GM18520 (cell line): ENCODE measurements at regions not wholly inside any gene's neighbourhood (a gene's known extent, or its start where the extent isn't known, plus 50 kb on each side); places are given as distances from the start of the nearest gene placed in this dataset.

Experiments
- ATAC-seq: cut with Tn5 transposase; IDR thresholded peaks from one replicate; pipeline ENCODE4 v1.9.1; 2021; ENCODE audit not compliant: unreplicated experiment

DNA sequence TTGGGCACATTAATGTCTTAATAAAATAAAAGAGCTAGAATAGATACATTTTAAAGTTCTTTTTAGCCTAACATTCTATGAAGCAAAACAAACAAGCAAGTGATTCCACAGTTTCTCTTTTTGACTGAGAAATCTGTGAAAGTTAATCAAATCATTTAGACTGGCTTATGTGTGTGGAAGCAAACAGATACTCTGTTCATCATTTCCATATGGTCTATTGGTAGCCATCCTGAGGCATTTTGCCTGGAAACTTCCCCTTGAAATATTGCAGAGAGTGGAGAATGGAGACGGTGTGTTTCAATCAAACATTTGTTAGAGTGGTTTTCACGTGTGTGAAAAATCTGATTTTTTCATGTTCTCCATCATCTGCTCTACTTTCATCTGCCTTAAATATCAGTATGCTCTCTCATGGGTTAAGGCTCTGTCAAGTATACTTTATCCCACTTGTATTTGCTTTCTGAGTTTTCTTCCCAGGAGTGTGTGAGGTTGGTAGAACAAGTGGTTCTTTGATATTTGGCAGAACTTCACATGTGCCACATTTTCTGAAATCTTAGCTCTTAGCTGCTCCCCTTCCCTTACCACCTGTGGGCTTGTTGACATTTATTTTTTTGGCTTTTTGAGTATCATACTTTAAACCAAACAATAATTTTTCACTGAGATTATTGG lies 139.1 kb upstream of the PTGFR start:
- ATAC-seq, result no peak

DNA sequence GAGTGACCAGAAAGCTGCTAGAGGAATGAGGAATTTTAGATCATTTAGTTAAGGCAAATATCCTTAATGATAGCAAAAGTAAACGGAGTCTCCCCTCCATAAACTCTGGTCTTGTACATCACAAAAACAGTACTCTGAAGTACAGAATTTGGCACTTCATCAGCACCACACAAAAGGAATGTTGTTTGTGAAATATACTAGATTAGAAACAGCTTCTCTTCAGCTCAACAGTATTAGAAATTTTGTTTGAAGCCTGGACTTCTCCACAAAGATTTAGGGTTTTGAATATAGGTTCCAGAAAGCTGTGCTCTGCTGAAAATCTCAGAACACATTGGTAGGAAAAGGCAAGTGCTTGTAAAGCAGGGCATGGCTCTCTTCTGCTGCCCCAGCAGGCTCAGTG lies 135.1 kb upstream of the PTGFR start:
- ATAC-seq, result no peak

DNA sequence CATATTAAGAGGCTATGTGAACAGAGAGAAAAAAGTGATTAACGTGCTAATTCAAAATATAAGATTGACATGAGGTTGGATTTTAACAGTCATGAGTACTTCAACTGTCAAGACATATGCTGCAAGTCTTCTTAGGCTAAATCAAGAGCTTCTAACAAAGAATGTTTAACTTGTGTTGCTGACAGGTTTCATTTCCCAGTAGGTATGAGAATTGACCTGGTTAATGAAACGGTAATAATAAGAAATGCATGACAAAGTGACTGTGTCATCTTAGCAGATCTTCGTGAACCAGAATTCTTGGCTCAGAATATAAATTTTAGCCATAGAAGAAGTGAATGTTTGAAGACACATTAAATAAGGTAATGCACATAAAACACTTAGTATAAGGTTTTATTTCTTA lies 132.6 kb upstream of the PTGFR start:
- no peak for ATAC-seq

DNA sequence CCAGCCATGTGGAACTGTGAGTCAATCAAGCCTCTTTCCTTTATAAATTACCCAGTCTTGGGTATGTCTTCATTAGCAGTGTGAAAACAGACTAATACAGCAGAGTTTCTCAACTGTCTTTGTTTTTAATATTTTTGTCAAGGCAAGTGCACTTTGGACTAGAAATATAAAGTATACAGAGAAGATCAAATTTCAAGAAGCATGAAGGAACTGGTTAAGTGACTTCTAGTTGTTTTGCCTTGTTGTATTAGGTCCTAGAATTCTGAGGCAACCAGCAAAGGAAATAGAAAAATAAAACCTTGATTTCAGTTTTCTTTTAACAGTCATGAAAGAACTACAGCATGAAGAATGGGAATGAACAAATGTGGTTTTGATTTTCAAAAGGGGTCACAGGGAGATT lies 131.1 kb upstream of the PTGFR start:
- no peak for ATAC-seq

DNA sequence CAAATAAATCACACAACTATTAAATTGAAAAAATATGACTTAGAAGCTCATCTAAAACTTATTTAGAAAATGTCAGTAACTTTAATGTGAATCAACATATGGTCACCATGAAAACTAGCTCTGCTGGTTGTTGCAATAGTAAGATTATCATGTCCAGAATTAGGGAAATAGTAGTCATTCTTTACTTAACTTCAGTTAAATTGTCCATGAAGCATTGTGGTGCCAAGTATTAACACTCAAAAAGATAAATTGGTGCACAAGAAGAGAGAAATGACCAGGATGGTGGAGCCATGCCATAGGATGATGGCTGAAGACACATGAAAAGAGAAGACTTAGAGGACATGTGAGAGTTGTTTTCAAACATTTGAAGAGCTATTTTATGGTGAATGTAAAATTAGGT lies 130.2 kb upstream of the PTGFR start:
- ATAC-seq, result no peak

DNA sequence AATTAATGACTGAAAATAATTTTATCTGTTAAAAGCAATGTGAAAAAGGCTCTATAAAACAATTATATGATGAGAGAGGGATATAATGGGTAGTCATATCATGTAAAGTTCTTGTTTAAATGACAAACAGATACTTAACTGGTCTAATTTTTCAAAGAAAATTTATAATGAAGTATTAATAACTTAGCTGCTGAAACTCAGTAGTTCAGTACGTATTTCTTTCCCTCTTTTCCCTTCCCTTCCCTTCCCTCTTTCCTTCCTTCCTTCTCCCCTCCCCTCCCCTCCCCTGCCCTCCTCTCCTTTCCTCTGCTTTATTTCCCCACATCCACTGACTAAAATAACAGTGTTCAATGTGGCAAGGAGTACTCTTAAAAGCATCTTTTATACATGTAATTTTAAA lies 123.1 kb upstream of the PTGFR start:
- ATAC-seq, result no peak

DNA sequence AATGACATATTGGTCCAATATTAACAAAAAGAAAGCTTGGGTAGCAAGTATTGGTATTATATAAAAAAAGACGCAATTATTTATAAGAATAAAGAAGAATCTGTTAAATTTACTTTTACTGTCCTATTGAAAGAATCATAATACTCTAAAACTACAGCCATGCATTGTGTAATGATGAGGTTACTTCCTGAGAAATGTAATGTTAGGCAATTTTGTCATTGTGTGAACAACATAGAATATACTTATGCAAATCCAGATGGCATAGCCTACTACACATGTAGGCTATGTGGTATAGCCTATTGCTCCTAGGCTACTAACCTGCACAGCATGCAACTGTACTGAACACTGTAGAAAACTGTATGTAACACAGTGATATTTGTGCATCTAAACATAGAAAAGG lies 121.2 kb upstream of the PTGFR start:
- no peak for ATAC-seq

DNA sequence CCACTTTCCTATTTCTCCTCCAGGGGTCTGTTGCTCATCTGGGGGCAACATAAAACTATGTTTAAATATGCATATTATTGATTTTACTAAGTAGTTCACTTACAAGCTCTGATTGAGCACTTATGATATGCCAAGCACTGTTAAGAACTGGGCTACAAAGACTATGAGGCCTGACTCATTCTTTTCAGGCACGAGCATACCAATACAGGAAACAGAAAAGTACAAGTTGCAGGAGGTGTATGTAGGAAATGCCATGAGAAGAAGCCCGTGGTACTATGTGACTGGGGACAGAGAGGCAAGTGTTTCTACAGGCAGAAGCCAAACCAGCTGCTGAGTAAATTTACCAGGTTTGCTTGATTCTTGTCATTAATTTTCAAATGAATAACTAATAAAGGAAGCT lies 120.4 kb upstream of the PTGFR start:
- ATAC-seq, result peak; percentile 61

DNA sequence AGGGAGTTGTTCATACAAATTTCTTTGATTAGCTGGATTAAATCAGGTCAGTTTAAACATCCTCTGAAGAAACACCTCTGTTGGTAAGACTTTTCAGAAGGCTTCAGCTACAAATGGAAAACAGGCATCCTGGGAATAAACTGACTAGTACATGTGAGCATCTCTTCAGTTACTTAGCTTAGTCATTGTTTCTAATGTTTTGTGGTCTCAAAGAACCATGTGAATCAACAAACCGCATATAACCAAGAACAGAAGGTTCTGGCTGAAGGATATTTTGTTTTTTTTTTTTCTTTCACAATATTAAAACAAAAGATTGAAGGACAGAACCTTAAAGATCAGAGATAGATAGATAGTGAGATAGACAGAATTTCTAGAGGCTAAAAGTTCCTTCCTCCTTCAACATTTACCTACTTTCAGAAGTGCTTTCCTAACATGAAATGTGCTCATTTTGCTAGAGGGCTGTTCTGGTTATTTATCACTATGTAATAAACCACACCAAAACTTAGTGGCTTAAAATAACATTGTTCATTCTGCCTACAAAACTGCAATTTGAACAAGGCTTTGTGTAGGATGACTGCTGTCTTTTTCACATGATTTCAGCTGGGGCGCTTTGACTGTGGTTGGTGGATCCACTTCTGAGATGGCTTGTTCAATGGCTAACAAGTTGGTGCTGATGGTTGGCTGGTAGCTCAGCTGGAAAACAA lies 119.8 kb upstream of the PTGFR start:
- ATAC-seq, result peak; percentile 53

DNA sequence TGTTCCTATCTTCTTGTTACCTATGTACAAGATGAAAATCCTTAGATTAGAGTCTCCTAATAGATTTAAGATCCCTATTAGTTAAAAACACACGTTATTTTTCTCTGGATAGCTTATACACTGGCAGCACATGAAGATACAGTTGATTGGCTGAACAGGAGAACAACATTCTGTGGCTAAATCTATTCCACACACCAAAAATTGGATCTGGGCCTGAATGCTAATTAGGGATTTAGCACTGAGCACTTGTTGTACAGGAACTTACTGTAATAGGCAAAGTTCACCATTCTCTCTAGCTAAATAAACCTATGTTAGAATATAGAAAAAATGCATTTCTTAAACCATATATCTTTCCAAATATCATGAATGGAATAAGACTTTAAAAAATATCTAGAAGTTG lies 117.1 kb upstream of the PTGFR start:
- no peak for ATAC-seq

DNA sequence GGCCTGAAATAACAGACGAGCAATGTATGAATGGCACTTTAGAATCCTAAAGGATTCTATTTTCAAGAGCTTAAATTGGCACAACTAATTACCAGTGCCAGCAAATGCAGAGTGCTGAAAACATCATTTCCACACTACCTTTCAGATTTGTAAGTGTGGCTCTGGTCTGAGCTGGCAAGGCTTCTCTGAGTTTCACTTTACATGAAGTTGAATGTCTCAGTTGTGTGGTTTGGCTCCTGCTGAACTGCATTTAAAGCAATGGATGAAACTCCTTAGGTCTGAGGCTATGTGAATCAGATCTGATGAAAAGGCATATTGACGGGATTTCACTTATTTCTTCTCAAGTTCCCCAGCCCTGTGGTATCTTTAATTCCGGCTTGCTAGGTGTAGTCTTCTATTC lies 114.8 kb upstream of the PTGFR start:
- no peak for ATAC-seq

DNA sequence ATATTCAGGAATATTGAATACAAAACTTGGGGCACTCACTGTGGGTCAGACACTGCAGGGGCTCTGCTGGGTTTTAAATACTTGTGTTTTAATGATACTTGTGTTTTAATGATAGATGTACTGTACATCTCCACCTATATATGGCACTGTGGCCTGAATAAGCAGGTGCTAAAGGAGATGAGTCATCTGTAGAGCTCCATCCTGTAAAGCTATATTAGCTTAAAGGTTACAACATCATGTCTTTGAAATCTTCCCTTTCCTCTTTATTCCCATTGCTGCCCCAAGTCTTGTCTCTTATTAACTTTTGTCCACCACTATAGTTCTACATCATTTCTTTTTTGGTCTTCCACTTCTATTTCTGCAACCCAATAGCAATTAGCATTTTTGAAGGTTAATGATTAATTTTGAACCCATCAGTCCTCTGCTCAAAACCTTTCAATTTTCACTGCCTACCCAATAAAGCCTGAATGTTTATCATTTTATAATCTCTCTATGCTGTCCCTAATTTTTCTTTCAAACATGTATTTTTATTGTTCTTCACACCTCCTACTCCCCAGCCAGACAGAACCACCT lies 113.3 kb upstream of the PTGFR start:
- ATAC-seq, result peak; percentile 94

DNA sequence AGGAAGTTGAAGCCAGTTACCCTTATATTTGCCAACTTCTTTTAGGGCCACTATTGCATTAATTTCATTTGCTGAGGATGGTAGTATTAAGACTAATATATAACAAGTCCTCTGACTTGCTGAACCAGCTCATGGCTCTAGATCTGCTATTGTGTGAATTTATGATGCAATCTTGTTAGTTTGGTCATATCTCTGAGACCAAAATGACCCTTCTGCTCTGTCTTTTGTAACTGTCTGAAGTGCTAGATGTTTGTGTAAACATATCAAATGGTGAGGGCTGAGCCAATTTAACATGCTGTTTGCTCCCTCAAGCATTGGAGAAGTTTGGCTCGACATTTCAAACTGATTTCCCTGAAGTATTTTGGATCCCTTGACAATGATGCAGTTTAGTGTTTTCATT lies 106.9 kb upstream of the PTGFR start:
- ATAC-seq, result no peak

DNA sequence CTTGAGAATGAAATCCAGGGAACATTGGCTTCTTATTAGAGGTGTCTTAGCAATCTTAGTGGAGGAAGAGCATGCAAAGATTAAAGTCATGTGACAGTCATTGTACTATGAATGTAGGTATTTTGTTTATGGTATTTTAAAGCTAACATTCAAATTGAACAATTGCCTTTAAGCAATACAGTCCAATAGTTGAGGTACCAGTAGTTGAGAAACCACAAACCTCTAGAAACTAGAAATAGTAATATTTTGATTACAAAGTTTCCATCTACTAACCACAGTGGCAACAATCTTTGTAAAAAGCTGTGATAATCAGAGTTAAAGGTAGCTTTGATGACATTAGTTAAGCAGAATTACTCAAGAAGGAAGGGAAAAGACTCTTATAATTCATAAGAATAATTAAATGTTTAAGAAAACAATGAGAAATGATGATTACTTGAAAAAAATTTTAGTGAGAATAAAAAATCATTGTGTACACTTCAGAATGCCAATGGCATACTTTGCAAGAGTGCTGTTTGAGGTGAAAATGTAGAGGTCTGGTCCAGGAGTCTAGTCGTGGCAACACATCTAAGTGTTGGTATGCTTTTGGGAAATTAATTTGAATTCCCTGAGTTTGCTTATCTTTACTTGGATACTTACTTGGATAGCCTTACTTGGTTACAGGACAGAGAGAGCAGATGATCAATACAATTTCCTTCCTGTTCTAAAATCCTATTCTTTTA lies 104.9 kb upstream of the PTGFR start:
- peak; percentile 95 for ATAC-seq

DNA sequence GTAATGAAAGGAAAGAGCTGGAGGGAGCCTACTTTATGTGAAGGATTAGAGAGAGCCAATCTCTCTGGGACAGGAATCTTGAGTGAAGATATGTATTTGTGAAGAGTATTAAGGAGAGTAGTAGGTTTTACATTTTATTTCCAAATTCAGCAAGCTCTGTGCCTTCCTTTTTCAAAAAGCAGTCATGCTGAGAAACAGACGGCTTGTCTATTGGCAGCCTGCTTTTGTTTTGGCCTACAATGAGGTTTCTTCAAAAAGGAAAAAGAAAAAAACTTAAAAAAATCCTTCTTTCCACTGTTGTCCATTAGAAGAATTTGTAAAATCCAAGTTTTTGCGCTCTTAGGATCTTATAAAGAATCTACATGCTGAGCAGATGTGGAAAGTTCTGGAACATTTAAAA lies 103.6 kb upstream of the PTGFR start:
- ATAC-seq, result no peak

DNA sequence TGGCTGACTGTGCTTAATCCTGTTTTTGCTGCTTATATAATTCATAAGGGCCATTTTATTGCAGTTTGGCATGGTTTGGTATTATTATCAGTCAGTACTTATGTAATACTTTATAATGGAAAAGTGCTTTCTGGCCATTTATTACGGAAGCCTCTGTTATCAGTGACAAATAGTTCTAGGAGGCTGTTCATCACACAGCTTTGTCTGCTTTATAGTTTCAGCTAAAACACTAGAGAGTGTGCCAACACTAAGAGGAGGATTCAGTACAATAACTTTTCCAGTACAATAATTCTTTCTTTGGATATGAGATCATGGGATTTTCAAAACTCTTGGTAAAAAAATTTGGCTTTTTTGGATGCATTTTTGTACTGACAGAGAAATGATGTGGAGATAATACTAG lies 102.9 kb upstream of the PTGFR start:
- no peak for ATAC-seq

DNA sequence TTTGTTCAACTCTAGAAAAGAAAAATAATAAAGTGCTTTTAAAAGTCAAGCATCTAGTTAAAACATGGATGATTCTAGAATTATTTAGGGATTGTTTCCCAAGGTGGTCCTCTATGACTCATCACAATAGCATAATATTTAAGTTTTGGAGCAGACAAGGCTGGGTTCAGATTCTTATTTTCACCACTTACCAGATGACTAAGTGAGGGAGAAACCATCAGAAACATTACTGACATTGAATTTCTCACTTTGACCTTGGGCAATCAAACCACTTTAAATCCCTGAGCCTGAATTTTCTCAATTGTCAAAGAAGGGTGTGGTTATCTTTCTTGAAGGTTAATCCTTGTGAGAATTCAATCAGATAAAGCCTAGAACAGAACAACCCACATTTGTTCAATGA lies 102.5 kb upstream of the PTGFR start:
- ATAC-seq, result no peak

DNA sequence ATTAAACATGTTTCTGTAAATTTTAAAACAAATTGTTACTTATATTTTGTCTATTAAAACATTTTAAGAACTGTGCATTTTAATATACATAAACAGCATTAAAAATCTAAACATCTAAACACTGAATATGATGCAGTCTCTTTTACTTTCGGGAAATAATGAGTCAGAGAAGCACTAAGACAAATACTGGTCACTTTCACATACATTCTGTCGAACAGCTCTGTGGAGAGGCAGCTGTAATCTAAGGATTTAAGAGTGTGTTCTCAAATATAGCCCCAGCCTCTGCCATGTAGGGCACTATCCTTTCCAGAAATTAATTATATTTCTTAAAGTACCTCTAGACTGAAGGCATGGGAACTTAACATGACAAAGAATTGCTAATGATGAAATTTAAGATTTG lies 89.6 kb upstream of the PTGFR start:
- ATAC-seq, result no peak

DNA sequence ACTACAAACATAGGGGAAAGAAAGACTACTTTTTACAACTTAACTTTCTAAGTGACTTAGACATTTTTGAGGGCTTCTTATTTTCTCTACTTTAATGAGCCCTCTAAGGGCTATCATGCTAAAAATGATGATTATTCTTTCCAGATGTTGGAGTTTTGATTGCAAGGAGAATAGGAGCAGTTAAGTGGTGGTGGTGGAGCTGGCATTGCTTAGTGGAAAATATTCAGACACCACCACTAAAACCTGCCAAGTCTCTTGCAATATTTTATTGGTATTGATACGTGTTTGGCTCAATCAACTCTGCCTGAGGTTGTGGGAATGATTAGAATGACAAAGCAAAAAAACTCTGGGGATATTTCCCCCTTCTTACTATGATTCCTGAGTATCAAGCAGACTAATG lies 82.6 kb upstream of the PTGFR start:
- ATAC-seq, result no peak

DNA sequence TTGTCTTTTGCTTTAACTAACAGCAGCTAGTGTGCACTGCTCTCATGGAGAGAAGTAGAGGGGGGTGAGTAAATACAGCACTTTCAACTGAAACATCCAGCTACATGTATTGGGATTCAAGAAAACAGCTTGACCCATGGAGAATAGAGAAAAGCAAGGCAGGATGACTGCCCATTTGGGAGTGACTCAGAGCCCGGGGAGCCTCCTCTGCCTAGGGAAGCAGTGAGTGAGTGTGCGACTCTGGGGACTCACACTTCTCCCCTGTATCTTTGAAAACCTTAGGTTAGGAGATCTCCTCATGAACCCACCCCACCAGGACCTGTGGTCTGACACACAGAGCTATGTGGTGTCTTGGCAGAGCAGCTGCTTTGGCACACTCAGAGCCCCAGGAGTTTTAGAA lies 82.0 kb upstream of the PTGFR start:
- no peak for ATAC-seq

DNA sequence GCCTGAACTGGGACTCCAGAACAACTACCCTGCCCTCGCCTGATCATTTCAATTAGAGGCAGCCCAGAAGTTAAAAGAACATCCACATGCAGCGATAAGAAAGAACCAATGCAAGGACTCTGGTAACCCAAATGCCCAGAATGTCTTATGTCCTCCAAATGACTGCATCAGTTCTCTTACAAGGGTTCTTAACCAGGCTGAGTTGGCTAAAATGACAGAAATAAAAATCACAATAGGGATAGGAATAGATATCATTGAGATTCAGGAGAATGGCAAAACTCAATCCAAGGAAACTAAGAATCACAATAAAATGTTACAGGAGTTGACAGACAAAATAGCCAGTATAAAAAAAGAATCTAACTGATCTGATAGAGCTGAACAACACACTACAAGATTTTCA lies 80.1 kb upstream of the PTGFR start:
- no peak for ATAC-seq

DNA sequence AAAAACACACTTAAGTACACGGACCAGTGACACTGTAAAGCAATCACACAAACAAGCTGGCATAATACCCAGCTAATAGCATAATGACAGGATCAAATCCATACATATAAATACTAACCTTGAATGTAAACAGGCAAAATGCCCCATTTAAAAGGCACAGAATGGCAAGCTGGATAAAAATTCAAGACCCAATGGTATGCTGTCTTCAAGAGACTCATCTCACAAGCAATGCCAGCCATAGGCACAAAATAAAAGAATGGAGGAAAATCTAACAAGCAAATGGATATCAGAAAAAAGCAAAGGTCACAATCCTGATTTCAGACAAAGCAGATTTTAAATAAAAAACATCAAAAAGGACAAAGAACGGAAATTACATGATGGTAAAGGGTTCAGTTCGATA lies 79.1 kb upstream of the PTGFR start:
- ATAC-seq, result no peak
